ENCODE measurements at regions not wholly inside any gene's neighbourhood (a gene's known extent, or its start where the extent isn't known, plus 50 kb on each side); places are given as distances from the start of the nearest gene placed in this dataset.
"Not testable (repeated sequence)": the region's sequence is repeated elsewhere in the genome, so short reads cannot be mapped to it uniquely, and the experiment has no call there.

DNA sequence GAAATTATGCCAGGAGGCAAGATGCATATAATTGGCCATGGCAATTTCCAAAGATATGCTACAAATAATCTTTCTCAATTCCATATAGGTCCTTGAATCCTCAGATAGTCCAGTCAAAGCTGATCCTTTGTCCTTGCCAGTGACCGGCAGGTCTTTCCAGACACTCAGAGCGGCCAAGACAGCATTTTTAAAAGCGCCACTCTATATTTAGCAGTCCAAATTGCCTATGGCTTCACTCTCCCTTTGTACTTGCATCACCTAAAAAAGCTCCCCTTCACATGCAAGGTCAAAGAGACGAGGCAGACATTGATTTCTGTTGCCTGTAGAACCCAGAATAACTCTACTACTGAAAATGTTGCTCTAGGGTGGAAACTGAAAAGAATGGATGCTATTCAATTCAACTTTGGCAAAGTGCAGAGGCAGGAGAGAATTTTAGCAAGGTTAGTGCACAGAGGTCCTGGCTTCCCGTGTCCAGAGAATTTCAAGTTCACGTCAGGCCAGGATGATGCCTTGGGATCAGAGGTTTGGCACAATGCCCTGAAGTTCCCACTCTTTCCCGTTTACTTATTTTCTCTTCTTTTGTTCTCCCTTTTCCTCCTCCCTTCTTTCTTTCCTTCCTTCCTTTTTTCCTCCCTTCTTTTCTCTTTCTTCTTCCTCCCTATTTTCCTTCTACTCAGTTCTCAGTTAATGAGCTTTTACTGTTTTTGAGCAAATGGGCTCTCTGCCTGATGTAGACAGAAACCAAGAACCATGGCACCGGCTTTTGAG lies 108.5 kb downstream of the KCNK1 start:
- TF ChIP-seq, protein P1, sequence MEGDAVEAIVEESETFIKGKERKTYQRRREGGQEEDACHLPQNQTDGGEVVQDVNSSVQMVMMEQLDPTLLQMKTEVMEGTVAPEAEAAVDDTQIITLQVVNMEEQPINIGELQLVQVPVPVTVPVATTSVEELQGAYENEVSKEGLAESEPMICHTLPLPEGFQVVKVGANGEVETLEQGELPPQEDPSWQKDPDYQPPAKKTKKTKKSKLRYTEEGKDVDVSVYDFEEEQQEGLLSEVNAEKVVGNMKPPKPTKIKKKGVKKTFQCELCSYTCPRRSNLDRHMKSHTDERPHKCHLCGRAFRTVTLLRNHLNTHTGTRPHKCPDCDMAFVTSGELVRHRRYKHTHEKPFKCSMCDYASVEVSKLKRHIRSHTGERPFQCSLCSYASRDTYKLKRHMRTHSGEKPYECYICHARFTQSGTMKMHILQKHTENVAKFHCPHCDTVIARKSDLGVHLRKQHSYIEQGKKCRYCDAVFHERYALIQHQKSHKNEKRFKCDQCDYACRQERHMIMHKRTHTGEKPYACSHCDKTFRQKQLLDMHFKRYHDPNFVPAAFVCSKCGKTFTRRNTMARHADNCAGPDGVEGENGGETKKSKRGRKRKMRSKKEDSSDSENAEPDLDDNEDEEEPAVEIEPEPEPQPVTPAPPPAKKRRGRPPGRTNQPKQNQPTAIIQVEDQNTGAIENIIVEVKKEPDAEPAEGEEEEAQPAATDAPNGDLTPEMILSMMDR (IDR thresholded peaks at IDR 0.05; ENCODE audit: insufficient read depth, low read length): no peak
- H3K4me3 ChIP-seq (ENCODE audit: low read depth, low read length): no peak overlapping the region
- DNase-seq (ENCODE audit: low read depth): no peak

DNA sequence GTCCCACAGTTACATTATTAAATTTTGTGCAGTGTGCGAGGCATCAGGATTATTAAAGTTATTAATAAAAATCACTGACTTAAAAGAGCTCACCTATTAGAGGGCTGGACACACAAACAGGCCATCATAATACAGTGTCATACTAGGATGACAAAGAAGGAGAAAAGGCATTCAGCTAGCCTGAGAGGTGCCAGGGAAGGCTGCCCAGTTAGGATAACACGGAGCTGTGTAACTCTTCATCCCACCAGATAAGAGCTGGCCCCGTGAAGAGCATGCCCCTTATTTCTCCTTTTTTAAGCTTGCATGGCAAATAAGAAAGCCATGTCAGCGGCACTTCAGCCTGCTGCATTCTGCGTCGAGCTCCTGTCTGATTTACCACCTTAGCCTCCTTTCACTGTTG lies 109.5 kb downstream of the KCNK1 start:
- H3K4me3 ChIP-seq (ENCODE audit: low read depth, low read length): no peak overlapping the region
- DNase-seq (ENCODE audit: low read depth): no peak
- TF ChIP-seq, protein P1 (IDR thresholded peaks at IDR 0.05; ENCODE audit: insufficient read depth, low read length): no peak

DNA sequence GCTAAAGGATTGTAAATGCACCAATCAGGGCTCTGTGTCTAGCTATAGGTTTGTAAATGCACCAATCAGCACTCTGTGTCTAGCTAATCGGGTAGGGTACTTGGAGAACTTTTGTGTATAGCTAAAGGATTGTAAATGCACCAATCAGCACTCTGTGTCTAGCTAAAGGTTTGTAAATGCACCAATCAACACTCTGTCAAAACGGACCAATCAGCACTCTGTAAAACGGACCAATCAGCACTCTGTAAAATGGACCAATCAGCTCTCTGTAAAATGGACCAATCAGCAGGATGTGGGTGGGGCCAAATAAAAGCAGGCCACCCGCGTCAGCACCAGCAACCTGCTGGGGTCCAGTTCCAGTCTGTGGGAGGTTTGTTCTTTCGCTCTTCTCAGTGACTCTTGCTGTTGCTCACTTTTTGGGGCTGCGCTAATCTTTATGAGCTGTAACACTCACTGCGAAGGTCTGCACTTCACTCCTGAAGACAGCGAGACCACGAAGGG lies 110.3 kb downstream of the KCNK1 start:
- H3K4me3 ChIP-seq (ENCODE audit: low read depth, low read length); DNase-seq (ENCODE audit: low read depth): not testable (repeated sequence)

DNA sequence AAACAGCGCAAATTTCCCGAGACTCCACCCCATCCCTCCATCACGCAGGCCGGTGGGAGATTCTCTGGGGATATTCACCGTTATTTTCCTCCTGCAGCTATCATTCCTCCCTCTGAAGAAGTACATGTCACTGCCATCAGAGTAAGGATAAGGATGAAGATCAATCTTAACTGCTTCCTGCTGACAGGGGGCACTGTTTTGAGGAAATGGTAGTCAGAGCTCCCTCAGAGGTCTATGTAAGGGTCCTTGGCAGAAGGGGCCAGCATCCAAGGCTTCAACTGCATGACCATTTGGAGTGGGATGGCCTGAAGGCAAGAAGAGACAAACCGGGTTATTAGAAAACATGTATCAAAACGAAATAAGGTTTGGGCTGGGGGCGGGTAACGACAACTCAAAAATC lies 111.5 kb downstream of the KCNK1 start:
- TF ChIP-seq, protein P1 (IDR thresholded peaks at IDR 0.05; ENCODE audit: insufficient read depth, low read length): no peak
- no peak overlapping the region for H3K4me3 ChIP-seq (ENCODE audit: low read depth, low read length)
- DNase-seq (ENCODE audit: low read depth): no peak

DNA sequence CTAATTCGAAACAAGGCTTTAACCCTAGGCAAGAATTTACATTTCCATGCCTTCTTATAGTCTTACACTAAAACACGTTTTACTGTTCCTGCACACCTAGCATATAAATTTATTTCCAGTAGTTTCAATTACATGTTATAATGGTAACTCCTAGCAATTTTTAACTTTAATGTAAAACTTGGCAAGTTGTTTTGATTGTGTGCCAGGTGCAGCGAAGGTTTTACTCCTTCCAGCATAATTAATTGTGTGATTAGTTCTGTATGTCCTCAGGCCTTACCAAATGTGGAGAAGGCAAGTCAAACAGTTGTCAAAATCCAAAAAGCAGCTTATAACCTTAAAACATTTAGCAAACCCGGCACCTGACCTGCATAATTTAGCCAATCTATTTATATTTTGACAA lies 114.8 kb downstream of the KCNK1 start:
- no peak for DNase-seq (ENCODE audit: low read depth)
- TF ChIP-seq, protein P1 (IDR thresholded peaks at IDR 0.05; ENCODE audit: insufficient read depth, low read length): no peak
- no peak overlapping the region for H3K4me3 ChIP-seq (ENCODE audit: low read depth, low read length)

DNA sequence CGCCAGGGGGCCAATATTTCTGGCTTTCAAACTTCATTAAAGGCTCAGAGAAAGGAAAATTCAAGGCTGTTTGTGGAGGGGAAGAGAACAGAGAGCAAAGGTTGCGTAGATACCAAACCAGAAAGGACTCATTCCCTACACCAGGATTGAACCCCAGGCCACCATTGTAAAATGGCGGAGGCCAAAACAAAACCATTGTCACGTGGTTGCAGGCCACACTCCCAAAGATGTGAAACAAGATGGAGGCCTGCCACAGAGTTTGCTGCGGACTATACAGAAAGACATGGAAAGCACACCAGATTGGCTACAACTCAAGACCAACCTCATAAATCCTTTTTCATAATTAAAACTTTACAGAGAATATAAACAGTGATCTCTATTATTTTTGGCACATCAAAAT lies 116.5 kb downstream of the KCNK1 start:
- no peak for DNase-seq (ENCODE audit: low read depth)
- TF ChIP-seq, protein P1 (IDR thresholded peaks at IDR 0.05; ENCODE audit: insufficient read depth, low read length): no peak
- H3K4me3 ChIP-seq (ENCODE audit: low read depth, low read length): no peak overlapping the region

DNA sequence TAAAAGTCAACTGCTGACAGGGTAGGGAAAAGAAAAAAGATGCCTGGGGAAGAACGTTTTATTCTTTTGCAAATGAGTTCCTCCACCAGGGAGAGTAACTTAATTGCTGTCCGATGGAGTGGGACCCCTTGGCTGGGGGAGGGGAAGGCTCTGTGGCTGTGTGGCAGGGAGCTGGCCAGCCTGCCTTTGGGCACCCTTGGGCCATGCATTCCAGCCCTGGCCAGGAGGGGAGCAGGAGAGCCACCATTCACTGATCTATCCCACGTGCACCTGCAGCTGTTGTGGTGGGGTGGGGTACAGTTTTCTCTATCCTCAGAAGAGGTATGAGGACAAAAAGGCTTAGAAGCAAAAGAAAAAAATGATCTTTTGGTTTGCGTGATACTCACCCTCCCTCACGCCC lies 116.9 kb downstream of the KCNK1 start:
- no peak for DNase-seq (ENCODE audit: low read depth)
- TF ChIP-seq, protein P1 (IDR thresholded peaks at IDR 0.05; ENCODE audit: insufficient read depth, low read length): peak; percentile 4
- H3K4me3 ChIP-seq (ENCODE audit: low read depth, low read length): no peak overlapping the region
